Germinal center (tissue), 1 donor: ENCODE measurements at regions not wholly inside any gene's neighbourhood (a gene's known extent, or its start where the extent isn't known, plus 50 kb on each side); places are given as distances from the start of the nearest gene placed in this dataset.
A peak's percentile ranks its signal among the peaks of the same experiment; 100 is the strongest.
"Not testable (repeated sequence)": the region's sequence is repeated elsewhere in the genome, so short reads cannot be mapped to it uniquely, and the experiment has no call there.

Experiments
- DNase-seq: peaks from one replicate; pipeline ENCODE4 v3.0.0; 2012; ENCODE audit warnings: mixed read lengths, low spot score

- DNase-seq: no peak
Measured at GRCh38 chr5:8561854-8562253, 692.9 kb downstream of the MTRR start.

- not testable (repeated sequence) for DNase-seq
Measured at GRCh38 chr5:8563540-8563939, 694.6 kb downstream of the MTRR start.

DNA sequence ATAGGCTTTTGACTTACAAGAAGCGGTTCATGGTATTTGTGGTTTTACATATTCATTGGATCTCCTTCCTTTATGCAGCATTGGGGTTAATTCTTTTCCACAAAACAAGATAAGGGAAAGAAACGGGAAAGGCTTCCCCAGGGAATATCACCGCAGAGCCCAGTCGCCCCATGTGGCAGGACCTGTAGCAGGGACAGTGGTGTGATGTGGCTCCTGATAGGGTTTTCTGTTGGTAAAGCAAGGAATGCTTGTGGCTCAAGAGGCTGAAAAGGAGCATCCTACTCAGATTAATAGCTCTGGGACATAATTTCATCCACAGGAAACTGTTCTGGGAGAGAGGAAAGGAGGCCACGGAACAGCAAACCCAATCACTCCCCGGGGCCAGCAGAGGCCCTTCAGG lies 699.9 kb downstream of the MTRR start:
- DNase-seq: no peak

- DNase-seq: no peak
Measured at GRCh38 chr5:8570528-8570927, 701.6 kb downstream of the MTRR start.

GRCh38 chr5:8576178-8576577 lies 707.2 kb downstream of the MTRR start:
- DNase-seq: no peak

- DNase-seq: peak; percentile 21
Measured at GRCh38 chr5:8577792-8578191, 708.8 kb downstream of the MTRR start.

- DNase-seq: no peak
Measured at GRCh38 chr5:8580298-8580697, 711.4 kb downstream of the MTRR start.

DNA sequence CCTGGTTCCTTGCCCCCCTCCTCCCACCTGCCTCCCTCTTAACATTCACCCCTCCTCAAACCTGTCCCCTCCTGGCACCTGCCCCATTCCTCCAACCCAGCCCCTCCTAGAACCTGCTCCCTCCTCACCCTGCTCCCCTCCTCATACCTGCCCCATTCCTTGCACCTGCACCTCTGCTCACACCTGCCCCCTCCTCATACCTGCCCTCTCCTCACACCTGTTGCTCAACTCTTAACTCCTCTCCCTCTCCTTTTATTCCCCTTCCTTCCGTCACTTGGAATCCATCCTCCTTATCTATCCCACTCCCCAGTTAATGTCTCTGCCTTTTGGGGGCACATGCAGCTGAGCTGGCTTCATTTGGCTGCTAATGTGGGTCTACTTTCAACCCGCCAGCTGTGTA lies 712.1 kb downstream of the MTRR start:
- DNase-seq: no peak

GRCh38 chr5:8585230-8586018 lies 716.5 kb downstream of the MTRR start:
- no peak for DNase-seq

- no peak for DNase-seq
Measured at GRCh38 chr5:8590959-8591358, 722.0 kb downstream of the MTRR start.

DNA sequence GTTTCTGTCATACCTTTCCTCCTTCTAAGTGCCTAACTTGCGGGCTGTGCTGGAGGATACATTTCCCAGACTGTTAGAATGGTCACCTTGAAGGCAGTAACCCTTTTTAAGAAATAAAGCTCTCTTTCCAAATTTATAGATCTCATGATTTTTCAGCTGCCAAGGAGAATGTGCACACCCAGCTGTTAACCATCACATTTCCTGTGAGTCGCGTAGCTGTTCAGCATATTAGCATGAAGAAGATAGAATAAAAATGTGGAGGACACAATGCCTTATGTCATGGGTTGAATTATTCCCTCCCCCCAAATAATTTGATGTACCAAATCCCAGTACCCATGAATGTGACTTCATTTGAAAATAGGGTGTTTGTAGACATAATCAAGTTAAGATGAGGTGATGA lies 729.4 kb downstream of the MTRR start:
- no peak for DNase-seq

DNA sequence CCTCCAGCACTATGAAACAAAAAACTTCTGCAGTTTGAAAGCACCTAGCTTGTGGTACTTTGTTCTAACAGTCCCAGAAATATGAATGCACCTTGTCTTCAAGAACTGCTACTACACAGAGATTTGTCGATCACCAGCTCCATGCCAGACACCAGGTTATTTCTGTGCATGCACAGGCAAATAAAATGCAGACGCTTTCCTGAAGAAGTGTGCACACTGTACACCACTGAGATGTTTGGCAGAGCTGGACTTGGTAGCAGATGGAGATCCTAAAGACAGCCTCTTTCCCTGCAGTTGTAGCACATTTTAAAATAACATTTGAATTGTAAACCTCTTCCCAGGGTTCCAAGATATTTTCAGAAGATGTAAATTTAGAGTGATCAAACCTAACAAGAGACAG lies 730.0 kb downstream of the MTRR start:
- no peak for DNase-seq

DNA sequence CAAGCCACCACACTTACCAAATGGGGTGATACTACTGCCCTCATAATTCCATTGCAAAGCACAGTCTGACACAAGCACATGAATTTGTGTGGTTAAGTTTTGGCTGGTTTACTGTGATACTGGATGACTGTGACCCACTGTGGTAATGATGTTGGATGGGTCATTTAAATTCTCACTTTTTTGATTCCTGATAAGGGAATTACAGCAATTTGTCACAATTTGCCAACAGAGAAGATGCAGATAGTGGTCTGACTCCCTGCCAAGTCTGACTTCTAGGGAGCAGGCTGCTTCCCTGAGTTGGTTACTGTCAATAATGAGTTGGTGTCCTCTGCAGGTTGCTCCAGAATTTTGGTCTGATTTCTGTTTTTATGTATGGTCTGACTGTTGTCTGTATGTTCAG lies 731.9 kb downstream of the MTRR start:
- no peak for DNase-seq

DNA sequence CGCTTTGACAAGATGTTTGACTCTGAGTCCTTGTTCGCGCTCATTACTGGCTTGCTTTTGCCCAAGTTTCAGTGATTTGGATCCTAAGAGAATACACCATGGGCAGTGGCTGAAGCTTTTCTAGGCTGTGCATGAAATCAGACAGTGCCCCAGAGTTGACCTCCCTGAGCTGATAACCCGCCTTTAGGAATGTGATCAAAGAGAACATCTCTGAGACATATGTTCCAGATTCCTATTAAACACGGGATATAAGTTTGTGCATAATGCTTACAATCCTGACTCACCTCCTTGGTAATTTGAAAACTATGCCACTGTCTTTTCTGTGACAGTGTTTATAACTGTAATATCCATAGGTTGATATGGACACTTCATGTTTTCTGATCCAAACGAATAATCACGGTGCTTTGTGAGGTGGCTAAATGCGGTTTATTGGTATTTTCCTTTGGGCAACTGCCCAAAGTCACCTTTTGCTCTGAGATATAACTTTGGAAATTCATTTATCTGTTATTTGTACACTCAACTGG lies 732.9 kb downstream of the MTRR start:
- no peak for DNase-seq

- DNase-seq: no peak
Measured at GRCh38 chr5:8606231-8606630, 737.3 kb downstream of the MTRR start.

DNA sequence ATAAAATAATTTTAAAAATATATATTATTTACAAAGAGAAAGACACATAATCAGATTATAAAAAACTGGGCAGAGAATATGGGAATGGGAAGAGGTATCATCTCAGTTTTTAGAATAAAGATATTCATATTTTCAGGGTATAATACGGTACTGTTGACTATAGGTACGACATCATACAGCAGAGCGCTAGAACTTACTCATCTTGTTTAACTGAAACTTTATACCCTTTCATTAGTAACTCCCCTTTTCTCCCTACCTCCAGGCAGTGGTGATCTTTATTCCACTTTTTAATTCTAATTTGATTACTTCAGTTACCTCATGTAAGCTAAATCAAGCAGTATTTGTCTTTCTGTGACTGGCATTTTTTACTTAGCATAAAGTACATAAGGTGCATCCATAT lies 742.1 kb downstream of the MTRR start:
- no peak for DNase-seq

DNA sequence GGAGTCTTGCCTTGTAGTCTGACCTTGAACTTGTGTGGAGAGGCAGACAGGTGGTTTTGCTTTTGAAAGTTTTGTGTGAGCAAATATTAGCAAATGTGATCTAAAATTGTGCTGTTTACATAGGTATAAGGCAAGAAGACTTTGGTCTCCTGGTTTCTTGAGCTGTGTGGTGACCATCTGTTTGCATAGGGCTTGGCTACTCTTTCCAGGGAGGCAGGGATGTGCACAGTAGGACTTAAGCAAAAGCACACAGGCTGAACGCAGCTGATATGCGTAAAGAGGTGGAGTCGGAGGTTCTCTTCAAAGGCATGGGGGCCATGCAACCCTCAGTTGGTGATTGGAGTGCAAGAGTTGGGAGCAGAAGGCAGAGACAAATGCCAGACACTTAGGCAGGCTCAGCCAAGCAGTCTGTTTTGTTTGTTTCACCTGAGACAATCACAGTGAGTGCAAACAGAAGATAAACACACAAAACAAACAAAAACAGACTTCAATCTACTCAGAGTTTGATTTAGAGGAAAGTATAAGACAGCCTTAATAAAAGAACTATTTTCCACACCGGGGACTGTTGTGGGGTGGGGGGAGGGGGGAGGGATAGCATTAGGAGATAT lies 744.2 kb downstream of the MTRR start:
- DNase-seq: no peak

DNA sequence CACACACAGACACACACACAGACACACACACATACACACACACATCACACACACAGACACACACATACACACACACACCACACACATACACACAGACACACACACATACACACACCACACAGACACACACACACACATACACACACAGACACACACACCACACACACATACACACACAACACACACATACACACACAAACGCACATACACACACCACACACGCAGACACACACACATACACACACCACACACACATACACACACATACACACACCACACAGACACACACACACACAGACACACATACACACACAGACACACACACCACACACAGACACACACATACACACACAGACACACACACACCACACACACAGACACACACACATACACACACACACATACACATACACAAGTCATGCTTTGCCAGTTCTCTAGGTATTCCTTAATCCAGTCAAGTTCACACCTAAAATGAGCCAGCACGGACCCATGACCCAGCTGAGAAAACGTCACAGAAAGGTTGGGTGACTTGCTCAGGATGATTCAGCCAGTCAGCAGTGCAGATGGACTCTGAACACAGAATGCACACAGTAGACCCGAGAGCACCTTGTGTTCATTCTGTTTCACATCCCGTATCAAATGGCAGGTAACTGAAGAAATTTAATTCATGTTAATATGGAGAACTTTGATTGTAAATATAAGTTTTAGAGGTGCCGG lies 746.4 kb downstream of the MTRR start:
- DNase-seq: no peak

- DNase-seq: no peak
Measured at GRCh38 chr5:8628521-8628920, 759.6 kb downstream of the MTRR start.

GRCh38 chr5:8633259-8633658 lies 764.3 kb downstream of the MTRR start:
- DNase-seq: no peak

DNA sequence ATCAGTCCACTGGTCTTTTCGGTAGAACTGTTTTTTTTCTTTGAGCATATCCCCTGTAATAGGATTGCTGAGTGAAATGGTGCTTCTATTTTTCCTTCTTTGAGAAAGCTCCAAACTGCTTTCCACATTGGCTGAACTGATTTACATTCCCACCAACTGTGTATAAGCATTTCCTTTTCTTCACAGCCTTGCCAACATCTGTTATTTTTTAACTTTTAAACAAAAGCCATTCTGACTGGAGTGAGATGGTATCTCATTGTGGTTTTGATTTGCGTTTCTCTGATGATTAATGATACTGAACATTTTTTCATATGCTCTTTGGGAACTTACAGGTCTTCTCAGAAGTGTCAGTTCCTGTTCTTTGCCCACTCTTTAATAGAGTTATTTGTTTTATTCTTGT lies 764.7 kb downstream of the MTRR start:
- no peak for DNase-seq

GRCh38 chr5:8634219-8634618 lies 765.3 kb downstream of the MTRR start:
- DNase-seq: no peak
